ENCODE measurements at regions not wholly inside any gene's neighbourhood (a gene's known extent, or its start where the extent isn't known, plus 50 kb on each side); places are given as distances from the start of the nearest gene placed in this dataset.

- DNase-seq (no peak), ATAC-seq (no peak)
- H3K36me3 ChIP-seq: no peaks in the 10 kb centered on the region
- H3K27ac ChIP-seq: no peak overlapping the region
- intact Hi-C loops (cut with DNase I; ENCODE audit: low total_unique reads) (no loop called here), in situ Hi-C loops (cut with MboI; ENCODE audit: low sequenced_read_pairs in 4 of 4) (no loop called here)
- H3K4me3 ChIP-seq: no peak overlapping the region
- no peaks in the 10 kb centered on the region for H3K4me1 ChIP-seq
- H3K27me3 ChIP-seq: no peaks in the 10 kb centered on the region
- no peaks in the 10 kb centered on the region for H3K9me3 ChIP-seq
- TF ChIP-seq CTCF (IDR thresholded peaks at IDR 0.05 in 4 of 5, conservative IDR thresholded peaks at IDR 0.05 in 1 of 5): no peak
- no peak for TF ChIP-seq POLR2A (IDR thresholded peaks at IDR 0.05)
These were observed 258.8 kb upstream of the NCAM2 start for GRCh38 chr21:20739421-20739820.

- Histone ChIP-seq H3K4me3 (no peak overlapping the region), H3K9me3 (no peaks in the 10 kb centered on the region), H3K36me3 (no peaks in the 10 kb centered on the region), H3K27ac (no peak overlapping the region), H3K27me3 (no peaks in the 10 kb centered on the region), H3K4me1 (no peaks in the 10 kb centered on the region)
- in situ Hi-C loops (cut with MboI; ENCODE audit: low sequenced_read_pairs in 4 of 4): no loop called here
- no peak for ATAC-seq
- no peak for TF ChIP-seq CTCF (IDR thresholded peaks at IDR 0.05 in 4 of 5, conservative IDR thresholded peaks at IDR 0.05 in 1 of 5)
- TF ChIP-seq POLR2A (IDR thresholded peaks at IDR 0.05): no peak
- intact Hi-C loops (cut with DNase I; ENCODE audit: low total_unique reads): no loop called here
- DNase-seq: no peak
These were observed 256.8 kb upstream of the NCAM2 start for GRCh38 chr21:20741445-20741844.

GRCh38 chr21:20760221-20760620 is 238.0 kb upstream of the NCAM2 start:
- TF ChIP-seq POLR2A (IDR thresholded peaks at IDR 0.05): no peak
- TF ChIP-seq CTCF (IDR thresholded peaks at IDR 0.05 in 4 of 5, conservative IDR thresholded peaks at IDR 0.05 in 1 of 5): no peak
- Histone ChIP-seq H3K27me3 (no peaks in the 10 kb centered on the region), H3K4me1 (no peaks in the 10 kb centered on the region), H3K36me3 (no peaks in the 10 kb centered on the region), H3K4me3 (no peak overlapping the region), H3K9me3 (no peaks in the 10 kb centered on the region), H3K27ac (no peak overlapping the region)
- in situ Hi-C loops (cut with MboI; ENCODE audit: low sequenced_read_pairs in 4 of 4) (no loop called here), intact Hi-C loops (cut with DNase I; ENCODE audit: low total_unique reads) (no loop called here)
- ATAC-seq: no peak
- DNase-seq: no peak

- no peaks in the 10 kb centered on the region for H3K36me3 ChIP-seq
- no peak overlapping the region for H3K27ac ChIP-seq
- H3K9me3 ChIP-seq: no peaks in the 10 kb centered on the region
- no peak for TF ChIP-seq CTCF (IDR thresholded peaks at IDR 0.05 in 4 of 5, conservative IDR thresholded peaks at IDR 0.05 in 1 of 5)
- no peak for TF ChIP-seq POLR2A (IDR thresholded peaks at IDR 0.05)
- DNase-seq (no peak), ATAC-seq (no peak)
- in situ Hi-C loops (cut with MboI; ENCODE audit: low sequenced_read_pairs in 4 of 4) (no loop called here), intact Hi-C loops (cut with DNase I; ENCODE audit: low total_unique reads) (no loop called here)
- no peaks in the 10 kb centered on the region for H3K27me3 ChIP-seq
- H3K4me3 ChIP-seq: no peak overlapping the region
- H3K4me1 ChIP-seq: no peaks in the 10 kb centered on the region
These were observed 223.5 kb upstream of the NCAM2 start for GRCh38 chr21:20774737-20775136.

GRCh38 chr21:20779321-20779720 is 218.9 kb upstream of the NCAM2 start:
- H3K4me3 ChIP-seq: no peak overlapping the region
- no peaks in the 10 kb centered on the region for H3K27me3 ChIP-seq
- ATAC-seq (no peak), DNase-seq (no peak)
- no peaks in the 10 kb centered on the region for H3K36me3 ChIP-seq
- in situ Hi-C loops (cut with MboI; ENCODE audit: low sequenced_read_pairs in 4 of 4): no loop called here
- no peak overlapping the region for H3K27ac ChIP-seq
- H3K9me3 ChIP-seq: no peaks in the 10 kb centered on the region
- H3K4me1 ChIP-seq: no peaks in the 10 kb centered on the region
- TF ChIP-seq CTCF (IDR thresholded peaks at IDR 0.05 in 4 of 5, conservative IDR thresholded peaks at IDR 0.05 in 1 of 5): no peak
- no peak for TF ChIP-seq POLR2A (IDR thresholded peaks at IDR 0.05)
- intact Hi-C loops (cut with DNase I; ENCODE audit: low total_unique reads): no loop called here

All from gastrocnemius medialis (tissue), 4 donors.